HepG2 (cell line): ENCODE measurements at regions not wholly inside any gene's neighbourhood (a gene's known extent, or its start where the extent isn't known, plus 50 kb on each side); places are given as distances from the start of the nearest gene placed in this dataset.
A peak's percentile ranks its signal among the peaks of the same experiment; 100 is the strongest.

Experiments
- ATAC-seq: fragments of 200-7000 bp; cut with Tn5 transposase; 3 replicates; pipeline ENCODE4 v1.9.1; 2020; ENCODE audit warnings: mild to moderate bottlenecking, moderate library complexity
- BruUV-seq: library from RNA; stranded (reverse); fragments of 400-500 nt; replicated peaks from 2 replicates; lab custom pipeline; 2021; lab: Mats Ljungman, UMichigan
- CTCF ChIA-PET: fragments of 300-600 bp; formaldehyde crosslinking; extraction: SDS; loops from one replicate; lab custom pipeline; 2021; ENCODE audit warnings: low total read pairs, inconsistent platforms, low intra/inter-chr PET ratio; lab: Yijun Ruan, JAX
- POLR2A ChIA-PET: fragments of 350-600 bp; sonication (Branson Sonifier 250); formaldehyde crosslinking; loops from one replicate; lab custom pipeline; 2020; ENCODE audit warnings: antibody characterized with exemption, inconsistent platforms; lab: Yijun Ruan, JAX
- DNase-seq: peaks from one replicate; pipeline ENCODE4 v3.0.0-alpha.2; 2015; ENCODE audit warnings: low spot score
- FAIRE-seq: peaks from 3 replicates; lab custom pipeline; 2011; peaks lifted over from hg19 to GRCh38; lab: Jason Lieb, UNC
- H2AFZ ChIP-seq: one replicate; pipeline ENCODE4 v1.6.1; 2011; ENCODE audit warnings: low read length, inconsistent platforms
- H3K27ac ChIP-seq: fragments of 300-600 bp; 3 replicates; pipeline ENCODE4 v1.8.0; 2011; ENCODE audit warnings: mixed run types, mild to moderate bottlenecking, mixed read lengths, low read length, inconsistent platforms; ENCODE audit not compliant: insufficient read depth; ENCODE audit errors: extremely low read length
- H3K27me3 ChIP-seq, 2 experiments: fragments of 200-600 bp in 1 of 2; 2 replicates in 1 of 2; 3 replicates in 1 of 2; pipeline versions ENCODE4 v1.6.0 to v1.8.0; 2011; ENCODE audit warnings: low read length in 2 of 2, mild to moderate bottlenecking in 2 of 2, moderate library complexity in 2 of 2, inconsistent platforms in 1 of 2; ENCODE audit not compliant: insufficient read depth in 2 of 2, control insufficient read depth in 1 of 2
- H3K36me3 ChIP-seq, 2 experiments: fragments of 200-600 bp in 1 of 2; replicated peaks in 1 of 2; 2 replicates in 1 of 2; 3 replicates in 1 of 2; pipeline versions ENCODE4 v1.5.1 to v1.8.0; 2011; ENCODE audit warnings: low read length in 2 of 2, inconsistent platforms in 1 of 2; ENCODE audit not compliant: insufficient read depth in 2 of 2, control insufficient read depth in 1 of 2
- H3K4me1 ChIP-seq: 2 replicates; pipeline ENCODE4 v1.5.1; 2012; ENCODE audit warnings: low read length, inconsistent platforms; ENCODE audit not compliant: insufficient read depth
- H3K4me2 ChIP-seq: 2 replicates; pipeline ENCODE4 v1.6.0; 2011; ENCODE audit warnings: low read depth, low read length, inconsistent platforms
- H3K4me3 ChIP-seq, 3 experiments: fragments of 200-600 bp in 1 of 3; sonication (generic), shearing (Covaris generic) in 1 of 3; replicated peaks in 1 of 3; 2 replicates each; pipeline ENCODE4 v1.5.1; 2011 to 2016; ENCODE audit warnings: low read length in 3 of 3, inconsistent platforms in 2 of 3, low read depth in 2 of 3, mild to moderate bottlenecking in 2 of 3, control low read depth in 1 of 3, mixed read lengths in 1 of 3; ENCODE audit not compliant: insufficient read depth in 1 of 3
- H3K79me2 ChIP-seq: one replicate; pipeline ENCODE4 v1.6.1; 2011; ENCODE audit warnings: low read length, inconsistent platforms; ENCODE audit not compliant: insufficient read depth
- H3K9ac ChIP-seq: 2 replicates; pipeline ENCODE4 v1.6.0; 2011; ENCODE audit warnings: mild to moderate bottlenecking, low read depth, low read length, inconsistent platforms; ENCODE audit not compliant: insufficient read depth
- H3K9me3 ChIP-seq: 2 replicates; pipeline ENCODE4 v1.5.1; 2012; ENCODE audit warnings: mild to moderate bottlenecking, low read length
- H4K20me1 ChIP-seq: 2 replicates; pipeline ENCODE4 v1.6.0; 2011; ENCODE audit warnings: inconsistent platforms, mild to moderate bottlenecking, low read length, moderate library complexity; ENCODE audit not compliant: insufficient read depth
- ADNP ChIP-seq: sonication (generic); formaldehyde crosslinking; IDR thresholded peaks from 2 replicates; pipeline ENCODE4 v1.4.0; 2020; ENCODE audit warnings: missing genetic modification reagents
- CEBPB ChIP-seq: IDR thresholded peaks from 2 replicates; pipeline ENCODE4 v1.6.1; 2011; ENCODE audit warnings: low read depth, low read length, improper control_type of control experiment, borderline replicate concordance
- HOXA5 ChIP-seq: sonication (generic); formaldehyde crosslinking; IDR thresholded peaks from 2 replicates; pipeline ENCODE4 v1.4.0; 2020; ENCODE audit warnings: missing genetic modification reagents
- MAFF ChIP-seq: IDR thresholded peaks from 2 replicates; pipeline ENCODE4 v1.6.1; 2011; ENCODE audit warnings: low read depth, low read length, improper control_type of control experiment
- MAFK ChIP-seq, 2 experiments: IDR thresholded peaks in 1 of 2; conservative IDR thresholded peaks in 1 of 2; 2 replicates each; pipeline ENCODE4 v1.6.1; 2011; ENCODE audit warnings: improper control_type of control experiment in 2 of 2, low read length in 2 of 2
- MIER2 ChIP-seq: IDR thresholded peaks from 2 replicates; pipeline ENCODE4 v1.6.1; 2016; ENCODE audit warnings: missing biosample characterization, missing genetic modification reagents
- RFXAP ChIP-seq: sonication (generic); formaldehyde crosslinking; IDR thresholded peaks from 2 replicates; pipeline ENCODE4 v1.4.0; 2020; ENCODE audit warnings: missing genetic modification reagents, borderline replicate concordance
- SMAD3 ChIP-seq: sonication (generic); formaldehyde crosslinking; IDR thresholded peaks from 2 replicates; pipeline ENCODE4 v1.4.0; 2020; ENCODE audit warnings: missing genetic modification reagents
- ZNF672 ChIP-seq: sonication (generic); formaldehyde crosslinking; IDR thresholded peaks from 2 replicates; pipeline ENCODE4 v1.8.1; 2022; ENCODE audit warnings: missing genetic modification reagents
- ZNF792 ChIP-seq: IDR thresholded peaks from 2 replicates; pipeline ENCODE4 v1.6.1; 2016
- ZNF850 ChIP-seq: sonication (generic); formaldehyde crosslinking; conservative IDR thresholded peaks from 2 replicates; pipeline ENCODE4 v1.9.0; 2021; ENCODE audit warnings: mild to moderate bottlenecking, missing genetic modification reagents
- WGBS: methylation state at CpG from one replicate; pipeline ENCODE4 v1.1.6; 2017; ENCODE audit warnings: low lambda C conversion rate; 5-methylcytosine and 5-hydroxymethylcytosine counted together
- in situ Hi-C: cut with HindIII; loops from 2 replicates; pipeline ENCODE4 v1.10.0; 2017; ENCODE audit warnings: low pct_unique_long_range_greater_than_20kb; ENCODE audit not compliant: extremely low pct_ligation_motif_present
- intact Hi-C: fragments of 100-400 bp; cut with micrococcal nuclease; formaldehyde crosslinking; loops from one replicate; pipeline ENCODE4 v1.10.0; 2022; ENCODE audit not compliant: unreplicated experiment
- TF ChIP-seq, protein P1 (sequence below): IDR thresholded peaks from 2 replicates; pipeline ENCODE4 v1.4.0; 2020; ENCODE audit warnings: mild to moderate bottlenecking, missing genetic modification reagents
- TF ChIP-seq, protein P2 (sequence below): IDR thresholded peaks from 2 replicates; pipeline ENCODE4 v1.6.1; 2016; ENCODE audit warnings: mild to moderate bottlenecking, missing biosample characterization, missing genetic modification reagents

DNA sequence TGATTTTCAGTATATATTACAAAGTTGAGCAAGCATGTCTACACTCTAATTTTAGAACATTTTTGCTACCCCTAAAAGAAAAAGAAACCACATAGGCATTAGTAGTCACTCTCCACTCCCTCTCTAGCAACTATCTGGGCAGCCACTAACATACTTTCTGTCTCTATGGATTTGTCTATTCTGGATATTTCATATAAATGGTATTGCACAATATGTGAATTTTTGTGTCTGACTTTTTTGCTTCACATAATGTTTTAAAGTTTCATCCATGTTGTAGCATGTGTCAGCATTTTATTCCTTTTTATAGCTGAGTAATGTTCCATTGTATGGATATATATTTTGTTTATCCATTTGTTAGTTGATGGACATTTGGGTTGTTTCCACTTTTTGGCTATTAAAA lies 232.5 kb upstream of the CTAGE1 start:
- ChIA-PET POLR2A (no interaction called here), CTCF (no interaction called here)
- Histone ChIP-seq H3K9ac (no peak overlapping the region), H4K20me1 (no peaks in the 10 kb centered on the region), H3K4me2 (no peak overlapping the region), H3K36me3 (no peaks in the 10 kb centered on the region), H2AFZ (no peak overlapping the region), H3K27me3 (no peaks in the 10 kb centered on the region), H3K79me2 (no peaks in the 10 kb centered on the region), H3K9me3 (no peaks in the 10 kb centered on the region), H3K27ac (no peak overlapping the region), H3K4me3 (no peak overlapping the region), H3K4me1 (no peaks in the 10 kb centered on the region)
- DNase-seq (no peak), ATAC-seq (no peak), FAIRE-seq (no peak)
- in situ Hi-C loops (no loop called here), intact Hi-C loops (no loop called here)
- no TSS peak for BruUV-seq
- TF ChIP-seq HOXA5 (CRISPR knock-in tag) (no peak), MAFK (conservative IDR thresholded peaks at IDR 0.05 in 1 of 2, IDR thresholded peaks at IDR 0.05 in 1 of 2; ENCODE audit: low read length in 2 of 2) (peak in 1 of 2 experiments; percentile 57; a peak in 3 of 4 replicates), RFXAP (CRISPR knock-in tag) (no peak), ZNF792 (no peak), SMAD3 (CRISPR knock-in tag) (no peak), MAFF (peak; percentile 55), CEBPB (peak; percentile 71)

DNA sequence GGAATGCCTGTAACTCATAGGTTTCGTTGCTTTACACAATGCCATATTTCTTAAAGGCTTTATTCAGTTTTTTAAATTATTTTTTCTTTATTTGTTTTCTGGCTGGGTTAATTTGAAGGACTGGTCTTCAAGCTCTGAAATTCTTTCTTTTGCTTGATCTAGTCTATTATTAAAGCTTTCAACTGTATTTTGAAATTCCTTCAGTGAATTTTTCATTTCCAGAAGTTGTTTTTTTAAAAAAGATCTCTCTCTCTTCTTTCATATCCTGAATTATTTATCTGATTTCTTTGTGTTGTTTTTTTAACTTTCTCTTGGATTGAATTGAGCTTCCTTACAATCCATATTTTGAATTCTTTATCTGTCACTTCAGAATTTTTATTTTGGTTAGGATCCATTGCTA lies 239.9 kb upstream of the CTAGE1 start:
- no TSS peak for BruUV-seq
- 0% methylated on average over 1 of the region's 1 CpG for WGBS
- no peak overlapping the region for H3K9ac ChIP-seq
- H3K36me3 ChIP-seq = no peaks in the 10 kb centered on the region
- no peaks in the 10 kb centered on the region for H3K79me2 ChIP-seq
- DNase-seq (no peak), FAIRE-seq (no peak), ATAC-seq (no peak)
- peaks cover 22% of the 10 kb centered on the region for H3K9me3 ChIP-seq
- H3K27ac ChIP-seq = no peak overlapping the region
- H3K4me1 ChIP-seq = no peaks in the 10 kb centered on the region
- ChIA-PET POLR2A (no interaction called here), CTCF (no interaction called here)
- no peak overlapping the region for H3K4me2 ChIP-seq
- H3K27me3 ChIP-seq = no peaks in the 10 kb centered on the region
- in situ Hi-C loops = no loop called here
- no peak overlapping the region for H3K4me3 ChIP-seq
- intact Hi-C loops = no loop called here
- no peaks in the 10 kb centered on the region for H4K20me1 ChIP-seq
- H2AFZ ChIP-seq = no peak overlapping the region
- TF ChIP-seq MIER2 (CRISPR knock-in tag) (no peak), ZNF672 (no peak), ADNP (CRISPR knock-in tag) (no peak), ZNF850 (CRISPR knock-in tag) (no peak)
- TF ChIP-seq, protein P1, sequence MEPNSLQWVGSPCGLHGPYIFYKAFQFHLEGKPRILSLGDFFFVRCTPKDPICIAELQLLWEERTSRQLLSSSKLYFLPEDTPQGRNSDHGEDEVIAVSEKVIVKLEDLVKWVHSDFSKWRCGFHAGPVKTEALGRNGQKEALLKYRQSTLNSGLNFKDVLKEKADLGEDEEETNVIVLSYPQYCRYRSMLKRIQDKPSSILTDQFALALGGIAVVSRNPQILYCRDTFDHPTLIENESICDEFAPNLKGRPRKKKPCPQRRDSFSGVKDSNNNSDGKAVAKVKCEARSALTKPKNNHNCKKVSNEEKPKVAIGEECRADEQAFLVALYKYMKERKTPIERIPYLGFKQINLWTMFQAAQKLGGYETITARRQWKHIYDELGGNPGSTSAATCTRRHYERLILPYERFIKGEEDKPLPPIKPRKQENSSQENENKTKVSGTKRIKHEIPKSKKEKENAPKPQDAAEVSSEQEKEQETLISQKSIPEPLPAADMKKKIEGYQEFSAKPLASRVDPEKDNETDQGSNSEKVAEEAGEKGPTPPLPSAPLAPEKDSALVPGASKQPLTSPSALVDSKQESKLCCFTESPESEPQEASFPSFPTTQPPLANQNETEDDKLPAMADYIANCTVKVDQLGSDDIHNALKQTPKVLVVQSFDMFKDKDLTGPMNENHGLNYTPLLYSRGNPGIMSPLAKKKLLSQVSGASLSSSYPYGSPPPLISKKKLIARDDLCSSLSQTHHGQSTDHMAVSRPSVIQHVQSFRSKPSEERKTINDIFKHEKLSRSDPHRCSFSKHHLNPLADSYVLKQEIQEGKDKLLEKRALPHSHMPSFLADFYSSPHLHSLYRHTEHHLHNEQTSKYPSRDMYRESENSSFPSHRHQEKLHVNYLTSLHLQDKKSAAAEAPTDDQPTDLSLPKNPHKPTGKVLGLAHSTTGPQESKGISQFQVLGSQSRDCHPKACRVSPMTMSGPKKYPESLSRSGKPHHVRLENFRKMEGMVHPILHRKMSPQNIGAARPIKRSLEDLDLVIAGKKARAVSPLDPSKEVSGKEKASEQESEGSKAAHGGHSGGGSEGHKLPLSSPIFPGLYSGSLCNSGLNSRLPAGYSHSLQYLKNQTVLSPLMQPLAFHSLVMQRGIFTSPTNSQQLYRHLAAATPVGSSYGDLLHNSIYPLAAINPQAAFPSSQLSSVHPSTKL (CRISPR knock-in tag) = no peak
- TF ChIP-seq, protein P2, sequence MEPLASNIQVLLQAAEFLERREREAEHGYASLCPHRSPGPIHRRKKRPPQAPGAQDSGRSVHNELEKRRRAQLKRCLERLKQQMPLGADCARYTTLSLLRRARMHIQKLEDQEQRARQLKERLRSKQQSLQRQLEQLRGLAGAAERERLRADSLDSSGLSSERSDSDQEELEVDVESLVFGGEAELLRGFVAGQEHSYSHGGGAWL (CRISPR knock-in tag) = no peak
